SK-N-SH (cell line): ENCODE measurements at regions not wholly inside any gene's neighbourhood (a gene's known extent, or its start where the extent isn't known, plus 50 kb on each side); places are given as distances from the start of the nearest gene placed in this dataset.

Source experiments
- CHD2 ChIP-seq: fragments of 150-350 bp; IDR thresholded peaks from 2 replicates; pipeline ENCODE4 v1.6.1; 2018; ENCODE audit warnings: low read length; ENCODE audit not compliant: partially characterized antibody
- EP300 ChIP-seq, 2 experiments: IDR thresholded peaks; 2 replicates each; pipeline versions ENCODE4 v1.4.0 to v1.6.1; 2012; ENCODE audit warnings: borderline replicate concordance in 1 of 2, low read depth in 1 of 2, low read length in 1 of 2
- FOXM1 ChIP-seq: IDR thresholded peaks from 2 replicates; pipeline ENCODE4 v1.4.0; 2012; ENCODE audit warnings: low read depth, mild to moderate bottlenecking
- RAD21 ChIP-seq: IDR thresholded peaks from 2 replicates; pipeline ENCODE4 v1.6.1; 2012; ENCODE audit warnings: mild to moderate bottlenecking, low read length
- RCOR1 ChIP-seq: fragments of 150-350 bp; IDR thresholded peaks from 2 replicates; pipeline ENCODE4 v1.6.1; 2017; ENCODE audit warnings: antibody characterized with exemption, low read length
- REST ChIP-seq: IDR thresholded peaks from 2 replicates; pipeline ENCODE4 v1.6.1; 2012; ENCODE audit warnings: mild to moderate bottlenecking, low read depth, low read length, moderate library complexity
- RFX5 ChIP-seq: IDR thresholded peaks from 2 replicates; pipeline ENCODE4 v1.6.1; 2012; ENCODE audit warnings: mild to moderate bottlenecking, improper control_type of control experiment, low read length
- TEAD4 ChIP-seq: IDR thresholded peaks from 2 replicates; pipeline ENCODE4 v1.4.0; 2012; ENCODE audit warnings: mild to moderate bottlenecking, borderline replicate concordance; ENCODE audit not compliant: insufficient read depth
- YY1 ChIP-seq: IDR thresholded peaks from 2 replicates; pipeline ENCODE4 v1.4.0; 2012; ENCODE audit warnings: low read depth, mild to moderate bottlenecking
- TF ChIP-seq, protein P1 (sequence below): fragments of 200-600 bp; sonication (generic); IDR thresholded peaks from 2 replicates; pipeline ENCODE4 v1.6.1; 2017; ENCODE audit warnings: antibody characterized with exemption, mild to moderate bottlenecking, moderate library complexity
- TF ChIP-seq, protein P2 (sequence below): fragments of 150-350 bp; IDR thresholded peaks from 2 replicates; pipeline ENCODE4 v1.6.1; 2016; ENCODE audit warnings: mild to moderate bottlenecking, low read depth, low read length

GRCh38 chr4:136395212-136395722, 1137.0 kb downstream of the PCDH18 start:
- TF ChIP-seq FOXM1 (no peak), RCOR1 (no peak), CHD2 (no peak), EP300 (IDR thresholded peaks at IDR 0.05; ENCODE audit: borderline replicate concordance in 1 of 2, low read depth in 1 of 2, low read length in 1 of 2) (no peak), TEAD4 (no peak), YY1 (no peak), RFX5 (no peak), REST (no peak), RAD21 (no peak)
- TF ChIP-seq, protein P1, sequence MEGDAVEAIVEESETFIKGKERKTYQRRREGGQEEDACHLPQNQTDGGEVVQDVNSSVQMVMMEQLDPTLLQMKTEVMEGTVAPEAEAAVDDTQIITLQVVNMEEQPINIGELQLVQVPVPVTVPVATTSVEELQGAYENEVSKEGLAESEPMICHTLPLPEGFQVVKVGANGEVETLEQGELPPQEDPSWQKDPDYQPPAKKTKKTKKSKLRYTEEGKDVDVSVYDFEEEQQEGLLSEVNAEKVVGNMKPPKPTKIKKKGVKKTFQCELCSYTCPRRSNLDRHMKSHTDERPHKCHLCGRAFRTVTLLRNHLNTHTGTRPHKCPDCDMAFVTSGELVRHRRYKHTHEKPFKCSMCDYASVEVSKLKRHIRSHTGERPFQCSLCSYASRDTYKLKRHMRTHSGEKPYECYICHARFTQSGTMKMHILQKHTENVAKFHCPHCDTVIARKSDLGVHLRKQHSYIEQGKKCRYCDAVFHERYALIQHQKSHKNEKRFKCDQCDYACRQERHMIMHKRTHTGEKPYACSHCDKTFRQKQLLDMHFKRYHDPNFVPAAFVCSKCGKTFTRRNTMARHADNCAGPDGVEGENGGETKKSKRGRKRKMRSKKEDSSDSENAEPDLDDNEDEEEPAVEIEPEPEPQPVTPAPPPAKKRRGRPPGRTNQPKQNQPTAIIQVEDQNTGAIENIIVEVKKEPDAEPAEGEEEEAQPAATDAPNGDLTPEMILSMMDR: no peak
- TF ChIP-seq, protein P2, sequence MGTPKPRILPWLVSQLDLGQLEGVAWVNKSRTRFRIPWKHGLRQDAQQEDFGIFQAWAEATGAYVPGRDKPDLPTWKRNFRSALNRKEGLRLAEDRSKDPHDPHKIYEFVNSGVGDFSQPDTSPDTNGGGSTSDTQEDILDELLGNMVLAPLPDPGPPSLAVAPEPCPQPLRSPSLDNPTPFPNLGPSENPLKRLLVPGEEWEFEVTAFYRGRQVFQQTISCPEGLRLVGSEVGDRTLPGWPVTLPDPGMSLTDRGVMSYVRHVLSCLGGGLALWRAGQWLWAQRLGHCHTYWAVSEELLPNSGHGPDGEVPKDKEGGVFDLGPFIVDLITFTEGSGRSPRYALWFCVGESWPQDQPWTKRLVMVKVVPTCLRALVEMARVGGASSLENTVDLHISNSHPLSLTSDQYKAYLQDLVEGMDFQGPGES: no peak
